HG02938 (cell line): ENCODE measurements at regions not wholly inside any gene's neighbourhood (a gene's known extent, or its start where the extent isn't known, plus 50 kb on each side); places are given as distances from the start of the nearest gene placed in this dataset.

Source experiments
- ATAC-seq: cut with Tn5 transposase; IDR thresholded peaks from one replicate; pipeline ENCODE4 v1.9.1; 2021; ENCODE audit warnings: mild to moderate bottlenecking, moderate library complexity; ENCODE audit not compliant: unreplicated experiment

DNA sequence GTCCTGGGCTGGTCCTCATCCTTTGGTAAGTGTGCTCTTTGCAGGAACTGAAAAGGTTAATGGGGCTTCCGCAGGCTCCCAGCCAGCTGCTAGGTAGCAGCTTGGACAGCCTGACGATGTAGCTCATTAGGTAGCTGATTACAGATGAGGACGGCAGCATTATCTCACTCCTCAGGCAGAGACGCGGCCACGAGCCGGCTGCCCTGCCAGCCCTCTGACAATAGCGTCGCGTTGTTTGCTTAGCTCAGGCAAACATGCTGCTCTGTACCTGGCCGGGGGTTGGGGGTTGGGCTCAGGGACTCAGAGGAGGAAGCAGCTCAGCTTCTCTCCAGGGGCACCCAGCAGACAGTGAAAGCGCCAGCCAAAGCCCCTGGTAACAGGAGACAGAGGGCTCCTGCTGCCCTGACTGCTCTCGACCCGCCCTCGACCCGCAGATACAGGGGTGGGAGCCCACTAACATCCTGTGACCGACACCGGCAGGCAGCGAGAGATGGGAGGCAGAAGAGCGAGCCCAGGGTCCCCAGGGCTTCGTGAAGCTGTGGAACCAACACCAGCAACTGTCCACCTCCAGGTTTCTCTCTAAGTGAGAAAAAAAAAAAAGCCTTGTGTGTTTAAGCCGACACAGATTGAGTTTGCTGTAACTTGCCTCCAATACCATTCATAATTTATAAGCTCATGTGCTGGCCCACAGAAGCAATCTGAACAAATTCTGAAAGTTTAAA, 53.4 kb upstream of the DLK1 start:
- ATAC-seq, result no peak

DNA sequence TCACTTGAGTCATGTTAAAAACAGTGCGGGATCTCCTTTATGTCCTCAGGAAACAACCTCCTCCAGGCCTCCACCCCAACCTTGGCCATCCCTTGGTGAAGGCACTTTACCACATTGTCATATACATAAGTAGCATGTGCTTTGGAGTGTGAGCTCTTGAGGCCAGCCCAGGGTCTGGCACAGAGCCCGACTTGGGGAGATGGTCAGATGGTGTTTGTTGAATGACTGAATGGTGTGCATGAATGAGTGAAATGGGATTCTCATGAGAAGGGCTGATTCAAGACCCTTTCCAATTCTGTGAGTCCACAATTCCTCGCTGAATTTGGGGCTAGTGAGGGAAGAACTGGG, 52.9 kb upstream of the DLK1 start:
- no peak for ATAC-seq

DNA sequence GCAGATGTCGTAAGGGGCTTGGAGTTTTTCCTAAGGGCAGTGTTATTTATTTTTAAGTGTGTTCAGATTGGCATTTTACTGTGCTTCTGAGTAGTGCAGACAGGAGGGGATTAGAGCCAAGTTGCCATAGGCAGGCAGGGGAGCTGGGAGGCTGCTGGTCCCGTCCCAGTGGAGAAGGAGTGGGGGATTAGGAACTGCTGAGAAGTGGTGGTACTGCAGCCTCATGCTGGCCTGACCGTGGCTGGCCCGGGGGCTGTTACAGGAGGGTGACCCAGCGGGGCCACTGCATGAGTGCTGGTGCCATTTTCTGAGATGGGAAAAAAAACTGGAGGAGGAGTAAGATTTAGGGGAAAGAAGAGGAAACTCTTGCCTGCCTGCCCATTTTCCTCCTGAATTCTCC, 52.3 kb upstream of the DLK1 start:
- no peak for ATAC-seq

DNA sequence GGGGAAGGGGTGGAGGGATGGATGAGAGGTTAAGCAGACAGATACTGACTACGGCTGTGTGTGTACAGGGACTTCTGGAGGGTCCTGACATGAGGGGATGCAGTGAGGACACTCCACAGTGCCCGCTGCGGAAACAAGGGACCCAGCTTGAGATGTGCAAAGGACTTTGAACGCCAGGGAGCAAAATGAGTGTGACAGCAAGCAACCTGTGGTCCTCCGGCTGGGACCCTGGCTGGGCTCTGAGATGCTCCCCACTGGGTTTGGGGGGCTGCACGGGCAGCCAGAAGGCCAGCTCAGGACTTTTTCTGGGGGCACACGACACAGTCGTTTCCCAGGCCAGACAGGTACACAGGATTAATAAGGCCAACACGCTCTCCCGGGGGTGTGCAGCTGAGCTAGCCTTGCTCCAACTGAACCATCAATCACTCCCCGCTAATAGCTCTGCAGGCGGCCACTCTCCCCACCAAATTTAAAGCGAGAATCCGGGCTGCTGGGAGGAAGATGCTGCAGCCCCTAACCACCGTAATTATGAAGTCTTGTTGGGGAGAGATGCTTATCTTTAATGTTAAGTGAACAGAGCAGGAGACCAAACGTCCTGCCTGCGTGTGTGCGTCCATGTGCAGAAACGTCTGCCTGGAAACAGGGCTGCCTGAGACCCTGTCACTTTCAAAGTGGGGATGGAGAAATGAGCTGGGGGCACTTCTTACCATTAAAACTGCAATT, 51.6 kb upstream of the DLK1 start:
- no peak for ATAC-seq

DNA sequence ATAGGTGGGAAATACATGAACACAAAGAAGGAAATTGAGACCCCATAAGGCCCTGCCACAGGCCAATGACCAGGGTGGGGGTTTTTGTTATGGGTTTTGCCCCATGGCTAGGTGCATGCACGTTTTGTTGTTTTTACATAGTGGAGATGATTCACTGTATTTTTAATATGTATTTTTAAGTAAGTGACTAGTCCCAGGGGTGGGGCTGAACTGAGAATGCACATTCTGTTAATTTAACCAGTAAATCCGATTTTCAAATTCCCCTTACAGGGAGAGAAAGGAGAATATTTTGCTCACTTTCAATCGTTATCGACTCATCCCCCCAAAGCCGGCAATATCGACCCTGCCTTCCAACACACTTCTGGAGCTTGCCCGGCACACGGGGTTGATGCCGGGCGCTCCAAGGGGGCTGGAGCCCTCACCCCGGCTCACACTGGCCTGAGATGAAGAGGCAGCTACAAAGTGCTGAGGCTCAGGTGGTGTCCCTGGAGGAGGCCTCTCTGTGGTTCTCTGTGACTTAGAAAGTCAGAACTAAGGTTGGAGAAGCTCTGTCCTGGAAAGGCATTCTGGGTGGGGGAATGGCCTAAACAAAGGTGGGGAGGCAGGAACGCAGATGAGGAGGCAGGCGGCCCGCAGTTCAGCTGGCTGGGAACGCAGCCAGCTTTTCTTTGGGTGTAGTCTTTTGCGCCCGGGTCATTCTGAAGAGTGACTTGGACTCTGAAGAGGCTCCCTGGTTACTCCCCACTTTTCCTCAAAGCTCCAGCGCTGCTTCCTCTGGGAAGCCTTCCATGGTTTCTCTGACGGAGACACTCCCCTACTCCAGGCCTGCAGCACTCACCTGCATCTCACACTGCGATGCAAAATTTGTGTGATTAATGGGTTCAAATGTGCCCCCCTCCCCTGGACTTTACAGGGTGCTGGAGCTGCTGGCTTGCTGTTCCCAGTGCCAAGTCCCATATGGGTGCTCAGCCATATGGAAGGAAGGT, 50.7 kb upstream of the DLK1 start:
- no peak for ATAC-seq
